HT1080 (cell line): ENCODE measurements at regions not wholly inside any gene's neighbourhood (a gene's known extent, or its start where the extent isn't known, plus 50 kb on each side); places are given as distances from the start of the nearest gene placed in this dataset.
A peak's percentile ranks its signal among the peaks of the same experiment; 100 is the strongest.
"Not testable (repeated sequence)": the region's sequence is repeated elsewhere in the genome, so short reads cannot be mapped to it uniquely, and the experiment has no call there.

Experiments
- DNase-seq: peaks from one replicate; pipeline ENCODE4 v3.0.0-alpha.2; 2015; ENCODE audit warnings: low read depth

GRCh38 chr20:43365691-43366090 lies 92.0 kb upstream of the SRSF6 start:
- no peak for DNase-seq

GRCh38 chr20:43364001-43364400 lies 93.7 kb upstream of the SRSF6 start:
- no peak for DNase-seq

GRCh38 chr20:43363506-43363905 lies 94.2 kb upstream of the SRSF6 start:
- peak; percentile 49 for DNase-seq

GRCh38 chr20:43361526-43361925 lies 96.2 kb upstream of the SRSF6 start:
- DNase-seq = no peak

- no peak for DNase-seq
These were observed 97.7 kb upstream of the SRSF6 start for GRCh38 chr20:43360016-43360415.

- no peak for DNase-seq
These were observed 98.9 kb upstream of the SRSF6 start for GRCh38 chr20:43358811-43359210.

- DNase-seq = no peak
These were observed 100.3 kb upstream of the SRSF6 start for GRCh38 chr20:43357352-43357751.

GRCh38 chr20:43355610-43356009 lies 102.1 kb upstream of the SRSF6 start:
- no peak for DNase-seq

- no peak for DNase-seq
These were observed 104.7 kb upstream of the SRSF6 start for GRCh38 chr20:43352996-43353395.

GRCh38 chr20:43350694-43351093 lies 107.0 kb upstream of the SRSF6 start:
- not testable (repeated sequence) for DNase-seq

- DNase-seq = no peak
These were observed 107.9 kb upstream of the SRSF6 start for GRCh38 chr20:43349841-43350240.

GRCh38 chr20:43347839-43348238 lies 109.9 kb upstream of the SRSF6 start:
- DNase-seq = peak; percentile 68

GRCh38 chr20:43345676-43346075 lies 112.0 kb upstream of the SRSF6 start:
- DNase-seq = no peak

GRCh38 chr20:43341511-43341910 lies 116.2 kb upstream of the SRSF6 start:
- no peak for DNase-seq

- DNase-seq = no peak
These were observed 120.7 kb upstream of the SRSF6 start for GRCh38 chr20:43337036-43337435.

- DNase-seq = no peak
These were observed 123.6 kb upstream of the SRSF6 start for GRCh38 chr20:43334080-43334479.

- no peak for DNase-seq
These were observed 125.8 kb upstream of the SRSF6 start for GRCh38 chr20:43331906-43332305.

- no peak for DNase-seq
These were observed 129.0 kb upstream of the SRSF6 start for GRCh38 chr20:43328697-43329096.

- DNase-seq = not testable (repeated sequence)
These were observed 130.5 kb upstream of the SRSF6 start for GRCh38 chr20:43327234-43327633.

GRCh38 chr20:43325926-43326325 lies 131.8 kb upstream of the SRSF6 start:
- DNase-seq = no peak

GRCh38 chr20:43323592-43323991 lies 133.9 kb upstream of the PTPRT start:
- DNase-seq = no peak

GRCh38 chr20:43322851-43323250 lies 133.1 kb upstream of the PTPRT start:
- DNase-seq = peak; percentile 4

GRCh38 chr20:43320536-43320935 lies 130.8 kb upstream of the PTPRT start:
- DNase-seq = no peak

- DNase-seq = no peak
These were observed 129.1 kb upstream of the PTPRT start for GRCh38 chr20:43318755-43319297.
